ENCODE measurements at regions not wholly inside any gene's neighbourhood (a gene's known extent, or its start where the extent isn't known, plus 50 kb on each side); places are given as distances from the start of the nearest gene placed in this dataset.
"Not testable (repeated sequence)": the region's sequence is repeated elsewhere in the genome, so short reads cannot be mapped to it uniquely, and the experiment has no call there.

GRCh38 chr5:162821664-162822063 is 615.7 kb upstream of the CCNG1 start:
- H3K4me1 ChIP-seq (ENCODE audit: control insufficient read depth, insufficient read depth, low read length, poor library complexity, severe bottlenecking); H3K27ac ChIP-seq (ENCODE audit: low read depth, low read length, severe bottlenecking): not testable (repeated sequence)
- 85% methylated on average over 5 of the region's 8 CpGs; no CpG with 5 or more reads in 1 of the 2 experiments for WGBS, 2 experiments (ENCODE audit: insufficient coverage in 2 of 2)

DNA sequence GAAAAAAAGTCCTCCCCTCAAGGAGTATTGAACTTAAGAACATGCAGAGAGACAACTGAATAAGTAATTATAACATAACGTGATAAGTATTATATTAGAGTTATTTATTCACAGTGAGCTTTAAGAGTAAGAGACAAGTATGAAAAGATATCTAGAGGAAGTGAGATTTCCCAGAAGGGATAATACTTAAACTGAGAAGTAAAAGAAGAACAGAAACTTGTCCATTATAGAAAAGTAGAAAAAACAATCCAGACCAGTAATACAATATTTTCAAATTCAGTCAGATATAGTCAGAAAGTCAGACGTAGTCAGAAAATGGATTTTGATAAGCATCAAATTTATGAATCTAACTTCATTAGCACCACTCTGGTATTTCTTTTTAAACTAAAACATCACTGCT is 613.0 kb upstream of the CCNG1 start:
- Histone ChIP-seq H3K36me3 (ENCODE audit: control insufficient read depth, insufficient read depth, low read length) (no peaks in the 10 kb centered on the region), H3K4me3 (ENCODE audit: extremely low read depth, insufficient read depth, low read length, poor library complexity, severe bottlenecking) (no peak overlapping the region), H3K9me3 (ENCODE audit: control insufficient read depth, low read length) (no peaks in the 10 kb centered on the region), H3K4me1 (ENCODE audit: control insufficient read depth, insufficient read depth, low read length, poor library complexity, severe bottlenecking) (no peaks in the 10 kb centered on the region), H3K27ac (ENCODE audit: low read depth, low read length, severe bottlenecking) (no peak overlapping the region)
- no CpG with 5 or more reads among the region's 2 CpGs for WGBS, 2 experiments (ENCODE audit: insufficient coverage in 2 of 2)

More at GRCh38 chr5:162821664-162822063, 615.7 kb upstream of the CCNG1 start:
- not testable (repeated sequence) for H3K4me3 ChIP-seq (ENCODE audit: extremely low read depth, insufficient read depth, low read length, poor library complexity, severe bottlenecking); H3K9me3 ChIP-seq (ENCODE audit: control insufficient read depth, low read length); H3K36me3 ChIP-seq (ENCODE audit: control insufficient read depth, insufficient read depth, low read length)

- H3K36me3 ChIP-seq (ENCODE audit: control insufficient read depth, insufficient read depth, low read length): no peaks in the 10 kb centered on the region
- H3K4me3 ChIP-seq (ENCODE audit: extremely low read depth, insufficient read depth, low read length, poor library complexity, severe bottlenecking): no peak overlapping the region
- H3K4me1 ChIP-seq (ENCODE audit: control insufficient read depth, insufficient read depth, low read length, poor library complexity, severe bottlenecking): no peaks in the 10 kb centered on the region
- WGBS, 2 experiments (ENCODE audit: insufficient coverage in 2 of 2): 100% methylated on average over 1 of the region's 1 CpG; no CpG with 5 or more reads in 1 of the 2 experiments
- H3K9me3 ChIP-seq (ENCODE audit: control insufficient read depth, low read length): no peaks in the 10 kb centered on the region
- no peak overlapping the region for H3K27ac ChIP-seq (ENCODE audit: low read depth, low read length, severe bottlenecking)
These were observed 600.2 kb upstream of the CCNG1 start for GRCh38 chr5:162837155-162837554.

- no peak overlapping the region for H3K4me3 ChIP-seq (ENCODE audit: extremely low read depth, insufficient read depth, low read length, poor library complexity, severe bottlenecking)
- WGBS, 2 experiments (ENCODE audit: insufficient coverage in 2 of 2): 50 to 63% methylated on average over 1 of the region's 2 CpGs
These were observed 594.7 kb upstream of the CCNG1 start for GRCh38 chr5:162842727-162843126.

DNA sequence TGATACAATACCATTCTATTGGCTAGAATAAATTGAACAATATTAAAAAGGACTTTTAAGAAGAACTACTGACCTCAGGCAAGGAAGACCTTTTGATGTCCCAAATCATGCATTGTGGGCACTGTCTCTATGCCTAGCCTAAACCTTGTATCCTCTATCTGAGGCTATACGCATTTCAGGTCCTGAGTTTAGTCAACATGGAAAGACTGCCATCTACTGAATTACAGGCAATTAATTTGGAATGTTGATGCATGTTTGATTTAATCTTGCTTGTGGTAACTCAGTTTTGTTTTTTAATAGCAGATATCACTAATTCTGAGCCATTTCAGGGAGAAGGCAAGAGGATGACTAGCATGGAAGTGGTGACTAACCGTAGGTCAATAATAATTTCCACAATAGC is 585.3 kb upstream of the CCNG1 start:
- WGBS, 2 experiments (ENCODE audit: insufficient coverage in 2 of 2): 80% methylated on average over 1 of the region's 2 CpGs; no CpG with 5 or more reads in 1 of the 2 experiments
- Histone ChIP-seq H3K27ac (ENCODE audit: low read depth, low read length, severe bottlenecking) (no peak overlapping the region), H3K9me3 (ENCODE audit: control insufficient read depth, low read length) (no peaks in the 10 kb centered on the region), H3K36me3 (ENCODE audit: control insufficient read depth, insufficient read depth, low read length) (no peaks in the 10 kb centered on the region), H3K4me1 (ENCODE audit: control insufficient read depth, insufficient read depth, low read length, poor library complexity, severe bottlenecking) (no peaks in the 10 kb centered on the region), H3K4me3 (ENCODE audit: extremely low read depth, insufficient read depth, low read length, poor library complexity, severe bottlenecking) (no peak overlapping the region)

More at GRCh38 chr5:162842727-162843126, 594.7 kb upstream of the CCNG1 start:
- H3K36me3 ChIP-seq (ENCODE audit: control insufficient read depth, insufficient read depth, low read length): no peaks in the 10 kb centered on the region
- no peaks in the 10 kb centered on the region for H3K4me1 ChIP-seq (ENCODE audit: control insufficient read depth, insufficient read depth, low read length, poor library complexity, severe bottlenecking)
- H3K9me3 ChIP-seq (ENCODE audit: control insufficient read depth, low read length): no peaks in the 10 kb centered on the region
- no peak overlapping the region for H3K27ac ChIP-seq (ENCODE audit: low read depth, low read length, severe bottlenecking)

DNA sequence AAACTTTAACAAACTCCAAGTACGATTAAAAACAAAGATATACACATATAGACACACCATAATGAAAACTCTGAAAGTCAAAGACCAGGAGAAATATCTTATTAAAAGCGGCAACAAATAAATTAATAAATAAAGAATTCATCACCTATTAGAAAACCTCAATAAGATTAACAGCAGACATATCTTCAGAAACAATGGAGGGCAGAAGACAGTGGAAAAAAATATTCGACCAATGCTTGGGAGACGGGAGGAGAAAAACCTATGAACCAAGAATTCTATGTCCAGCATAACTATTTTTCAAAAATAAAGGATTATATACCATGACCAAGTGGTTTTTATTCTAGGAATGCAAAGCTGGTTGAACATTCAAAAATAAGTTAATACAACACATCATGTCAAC is 578.6 kb upstream of the CCNG1 start:
- H3K4me3 ChIP-seq (ENCODE audit: extremely low read depth, insufficient read depth, low read length, poor library complexity, severe bottlenecking): no peak overlapping the region
- no peaks in the 10 kb centered on the region for H3K36me3 ChIP-seq (ENCODE audit: control insufficient read depth, insufficient read depth, low read length)
- no peak overlapping the region for H3K27ac ChIP-seq (ENCODE audit: low read depth, low read length, severe bottlenecking)
- WGBS, 2 experiments (ENCODE audit: insufficient coverage in 2 of 2): no CpG with 5 or more reads among the region's 4 CpGs
- no peaks in the 10 kb centered on the region for H3K4me1 ChIP-seq (ENCODE audit: control insufficient read depth, insufficient read depth, low read length, poor library complexity, severe bottlenecking)
- peaks cover 3% of the 10 kb centered on the region for H3K9me3 ChIP-seq (ENCODE audit: control insufficient read depth, low read length)

DNA sequence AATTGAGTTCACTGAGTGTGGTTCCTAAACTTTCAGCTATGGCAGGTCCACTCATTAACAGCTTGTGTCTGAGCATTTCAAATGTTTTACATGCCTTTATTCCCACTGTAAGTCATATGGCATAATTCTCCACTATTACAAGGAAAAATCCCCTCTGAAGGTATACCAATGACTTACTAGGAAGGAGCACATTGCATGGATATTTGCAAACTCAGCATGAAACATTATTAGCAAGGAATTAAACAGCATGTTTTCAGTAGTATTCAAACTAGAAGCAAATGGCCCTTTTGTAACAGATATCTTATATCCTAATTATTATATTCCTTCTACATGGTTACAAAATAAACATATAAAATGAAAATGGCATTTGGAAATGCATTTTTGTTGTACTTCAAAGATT is 566.4 kb upstream of the CCNG1 start:
- no peak overlapping the region for H3K27ac ChIP-seq (ENCODE audit: low read depth, low read length, severe bottlenecking)
- no peaks in the 10 kb centered on the region for H3K9me3 ChIP-seq (ENCODE audit: control insufficient read depth, low read length)
- H3K4me1 ChIP-seq (ENCODE audit: control insufficient read depth, insufficient read depth, low read length, poor library complexity, severe bottlenecking): no peaks in the 10 kb centered on the region
- no peak overlapping the region for H3K4me3 ChIP-seq (ENCODE audit: extremely low read depth, insufficient read depth, low read length, poor library complexity, severe bottlenecking)
- no peaks in the 10 kb centered on the region for H3K36me3 ChIP-seq (ENCODE audit: control insufficient read depth, insufficient read depth, low read length)

DNA sequence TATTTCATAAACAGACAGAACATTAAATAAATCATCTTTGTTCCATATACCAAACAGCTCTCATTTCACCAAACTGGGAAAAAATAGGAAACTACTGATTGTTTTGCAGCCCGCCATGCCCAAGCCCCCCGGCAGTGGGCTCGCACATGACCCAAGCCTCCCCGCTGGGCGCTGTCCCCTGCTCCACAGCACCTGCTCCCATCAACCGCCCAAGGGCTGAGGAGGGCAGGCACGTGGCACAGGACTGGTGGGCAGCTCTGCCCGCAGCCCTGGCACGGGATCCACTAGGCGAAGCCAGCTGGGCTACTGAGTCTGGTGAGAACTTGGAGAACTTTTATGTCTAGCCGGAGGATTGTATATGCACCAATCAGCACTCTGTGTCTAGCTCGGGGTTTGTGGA is 554.8 kb upstream of the CCNG1 start:
- no peak overlapping the region for H3K4me3 ChIP-seq (ENCODE audit: extremely low read depth, insufficient read depth, low read length, poor library complexity, severe bottlenecking)
- no peak overlapping the region for H3K27ac ChIP-seq (ENCODE audit: low read depth, low read length, severe bottlenecking)
- no peaks in the 10 kb centered on the region for H3K9me3 ChIP-seq (ENCODE audit: control insufficient read depth, low read length)
- no peaks in the 10 kb centered on the region for H3K4me1 ChIP-seq (ENCODE audit: control insufficient read depth, insufficient read depth, low read length, poor library complexity, severe bottlenecking)
- no peaks in the 10 kb centered on the region for H3K36me3 ChIP-seq (ENCODE audit: control insufficient read depth, insufficient read depth, low read length)
- 97 to 100% methylated on average over 8 to 10 of the region's 12 CpGs for WGBS, 2 experiments (ENCODE audit: insufficient coverage in 2 of 2)

DNA sequence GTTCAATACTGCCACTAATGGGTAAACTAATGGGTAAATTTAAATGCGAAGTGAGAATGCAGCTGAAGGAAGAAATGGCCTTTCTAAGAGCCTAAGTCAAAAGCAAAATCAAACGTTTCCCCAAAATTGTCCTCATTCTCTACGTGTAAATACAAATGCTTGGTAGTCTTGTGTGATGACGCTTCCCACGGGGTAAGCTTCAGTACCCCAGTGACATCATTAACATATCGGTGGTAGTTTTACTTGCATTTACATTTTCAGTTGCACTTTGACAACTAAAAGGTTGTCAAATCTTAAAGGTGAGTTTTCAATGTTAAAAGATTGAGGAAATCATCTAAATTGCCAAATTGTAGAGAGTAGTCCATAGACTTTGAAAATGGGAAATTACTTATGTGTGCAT is 550.7 kb upstream of the CCNG1 start:
- Histone ChIP-seq H3K4me3 (ENCODE audit: extremely low read depth, insufficient read depth, low read length, poor library complexity, severe bottlenecking) (no peak overlapping the region), H3K9me3 (ENCODE audit: control insufficient read depth, low read length) (no peaks in the 10 kb centered on the region), H3K4me1 (ENCODE audit: control insufficient read depth, insufficient read depth, low read length, poor library complexity, severe bottlenecking) (no peaks in the 10 kb centered on the region), H3K27ac (ENCODE audit: low read depth, low read length, severe bottlenecking) (no peak overlapping the region), H3K36me3 (ENCODE audit: control insufficient read depth, insufficient read depth, low read length) (no peaks in the 10 kb centered on the region)
- WGBS, 2 experiments (ENCODE audit: insufficient coverage in 2 of 2): 66% methylated on average over 4 of the region's 6 CpGs; no CpG with 5 or more reads in 1 of the 2 experiments

GRCh38 chr5:162888268-162888667 is 549.1 kb upstream of the CCNG1 start:
- no peaks in the 10 kb centered on the region for H3K36me3 ChIP-seq (ENCODE audit: control insufficient read depth, insufficient read depth, low read length)
- no peak overlapping the region for H3K4me3 ChIP-seq (ENCODE audit: extremely low read depth, insufficient read depth, low read length, poor library complexity, severe bottlenecking)
- H3K9me3 ChIP-seq (ENCODE audit: control insufficient read depth, low read length): no peaks in the 10 kb centered on the region
- no peaks in the 10 kb centered on the region for H3K4me1 ChIP-seq (ENCODE audit: control insufficient read depth, insufficient read depth, low read length, poor library complexity, severe bottlenecking)
- WGBS, 2 experiments (ENCODE audit: insufficient coverage in 2 of 2): 100% methylated on average over 1 of the region's 2 CpGs; no CpG with 5 or more reads in 1 of the 2 experiments
- no peak overlapping the region for H3K27ac ChIP-seq (ENCODE audit: low read depth, low read length, severe bottlenecking)

DNA sequence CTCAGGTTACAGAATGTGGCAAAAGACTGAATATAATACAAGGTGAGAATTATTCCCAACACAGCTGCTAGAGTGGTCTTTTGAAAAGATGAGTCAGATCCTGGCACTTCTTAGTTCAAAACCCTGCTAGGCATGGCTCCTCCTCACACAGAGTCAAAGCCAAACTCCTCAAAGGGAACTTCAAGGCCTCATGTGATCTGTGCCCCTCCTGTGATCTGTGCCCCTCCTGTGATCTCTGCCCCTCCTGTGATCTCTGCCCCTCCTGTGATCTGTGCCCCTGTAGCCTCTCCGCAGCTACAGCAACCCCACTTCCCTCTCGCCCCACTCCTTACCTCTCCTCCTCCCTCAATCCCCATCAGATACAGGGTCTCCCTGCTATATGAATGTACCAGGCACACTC is 525.5 kb upstream of the CCNG1 start:
- 59 to 72% methylated on average over 2 of the region's 2 CpGs for WGBS, 2 experiments (ENCODE audit: insufficient coverage in 2 of 2)
- no peaks in the 10 kb centered on the region for H3K9me3 ChIP-seq (ENCODE audit: control insufficient read depth, low read length)
- H3K36me3 ChIP-seq (ENCODE audit: control insufficient read depth, insufficient read depth, low read length): no peaks in the 10 kb centered on the region
- H3K4me1 ChIP-seq (ENCODE audit: control insufficient read depth, insufficient read depth, low read length, poor library complexity, severe bottlenecking): no peaks in the 10 kb centered on the region
- H3K4me3 ChIP-seq (ENCODE audit: extremely low read depth, insufficient read depth, low read length, poor library complexity, severe bottlenecking): no peak overlapping the region
- H3K27ac ChIP-seq (ENCODE audit: low read depth, low read length, severe bottlenecking): no peak overlapping the region

Measured in mesodermal cell (in vitro differentiated cells).